ENCODE measurements at regions not wholly inside any gene's neighbourhood (a gene's known extent, or its start where the extent isn't known, plus 50 kb on each side); places are given as distances from the start of the nearest gene placed in this dataset.

- TF ChIP-seq CREB3 (CRISPR knock-in tag; IDR thresholded peaks at IDR 0.05) (no peak), REPIN1 (CRISPR knock-in tag; IDR thresholded peaks at IDR 0.05; ENCODE audit: borderline replicate concordance, low read depth) (peak; percentile 72), AKNA (CRISPR knock-in tag; IDR thresholded peaks at IDR 0.05; ENCODE audit: borderline replicate concordance) (no peak), TEAD3 (CRISPR knock-in tag; optimal IDR thresholded peaks at IDR 0.05; ENCODE audit: borderline replicate concordance) (peak; percentile 68), RORA (CRISPR knock-in tag; IDR thresholded peaks at IDR 0.05) (no peak), CBFB (CRISPR knock-in tag; IDR thresholded peaks at IDR 0.05) (peak; percentile 95), KLF13 (CRISPR knock-in tag; IDR thresholded peaks at IDR 0.05) (no peak), CSRNP1 (CRISPR knock-in tag; IDR thresholded peaks at IDR 0.05) (peak; percentile 71; the same call in 1 of the 2 replicates), DNMT1 (CRISPR knock-in tag; IDR thresholded peaks at IDR 0.05) (no peak), U2AF2 (IDR thresholded peaks at IDR 0.05; ENCODE audit: low read depth, low read length) (no peak), JUNB (CRISPR knock-in tag; IDR thresholded peaks at IDR 0.05; ENCODE audit: borderline replicate concordance) (no peak; the same call in 1 of the 2 replicates), ZNF564 (CRISPR knock-in tag; IDR thresholded peaks at IDR 0.05) (no peak), HINFP (CRISPR knock-in tag; IDR thresholded peaks at IDR 0.05; ENCODE audit: low read depth) (0 out of 2 replicates have a peak, but pooled peaks have one; percentile 22), HOXD1 (CRISPR knock-in tag; IDR thresholded peaks at IDR 0.05) (peak; percentile 54; the same call in 1 of the 2 replicates), SALL1 (CRISPR knock-in tag; IDR thresholded peaks at IDR 0.05) (peak; percentile 89), NFKBIZ (CRISPR knock-in tag; IDR thresholded peaks at IDR 0.05) (no peak), ZFAT (CRISPR knock-in tag; conservative IDR thresholded peaks at IDR 0.05) (no peak), MIXL1 (CRISPR knock-in tag; IDR thresholded peaks at IDR 0.05) (peak; percentile 97), ZBTB1 (CRISPR knock-in tag; IDR thresholded peaks at IDR 0.05; ENCODE audit: borderline replicate concordance) (no peak), MXD4 (CRISPR knock-in tag; IDR thresholded peaks at IDR 0.05) (peak; percentile 57; the same call in 1 of the 2 replicates), JUN (CRISPR knock-in tag; IDR thresholded peaks at IDR 0.05) (0 out of 2 replicates have a peak, but pooled peaks have one; percentile 48), SP140L (CRISPR knock-in tag; IDR thresholded peaks at IDR 0.05; ENCODE audit: borderline replicate concordance) (peak; percentile 70; the same call in 1 of the 2 replicates), EP300 (IDR thresholded peaks at IDR 0.05; ENCODE audit: low read depth in 2 of 2, low read length in 2 of 2) (peak; percentile 71 to 93), EP300 (CRISPR knock-in tag; IDR thresholded peaks at IDR 0.05; ENCODE audit: borderline replicate concordance) (peak; percentile 58)
Observed at GRCh38 chr7:110522761-110523200, 568.1 kb upstream of the LRRN3 start (continued).
